Body of pancreas (tissue), 4 donors: ENCODE measurements at regions not wholly inside any gene's neighbourhood (a gene's known extent, or its start where the extent isn't known, plus 50 kb on each side); places are given as distances from the start of the nearest gene placed in this dataset.

Experiments
- ATAC-seq: fragments of 150-250 bp; one replicate; pipeline ENCODE4 v1.9.1; 2016
- DNase-seq, 4 donors: peaks; one replicate each; pipeline ENCODE4 v3.0.0-alpha.2; 2019
- H3K27ac ChIP-seq, 4 donors: fragments of 200-600 bp; sonication (generic); 1 replicate in 3 of 4; 2 replicates in 1 of 4; pipeline versions ENCODE4 v1.5.1 to v1.6.1; 2016 to 2019; ENCODE audit warnings: mild to moderate bottlenecking in 1 of 4, mixed read lengths in 1 of 4, moderate library complexity in 1 of 4
- H3K27me3 ChIP-seq, 2 donors: fragments of 200-600 bp; sonication (generic); one replicate each; pipeline ENCODE4 v1.6.0; 2016; ENCODE audit warnings: mild to moderate bottlenecking in 1 of 2
- H3K36me3 ChIP-seq, 2 donors: fragments of 200-600 bp; sonication (generic); replicated peaks in 1 of 2; 2 replicates each; pipeline ENCODE4 v1.5.1; 2016; ENCODE audit warnings: low read depth in 2 of 2; ENCODE audit not compliant: insufficient read depth in 1 of 2
- H3K4me1 ChIP-seq: fragments of 200-600 bp; sonication (generic); one replicate; pipeline ENCODE4 v1.6.0; 2016
- H3K4me3 ChIP-seq, 2 donors: fragments of 200-600 bp; sonication (generic); 1 replicate in 1 of 2; 2 replicates in 1 of 2; pipeline ENCODE4 v1.5.1; 2016 to 2019
- H3K9me3 ChIP-seq, 3 donors: fragments of 200-600 bp; sonication (generic); 1 replicate in 2 of 3; 2 replicates in 1 of 3; pipeline ENCODE4 v1.5.1; 2016
- CTCF ChIP-seq, 7 experiments: fragments of 450-650 bp in 4 of 7; fragments of 200-600 bp in 3 of 7; sonication (generic) in 3 of 7; IDR thresholded peaks; one replicate each; pipeline ENCODE4 v1.5.1; 2016 to 2019; ENCODE audit warnings: antibody characterized with exemption in 7 of 7
- POLR2A ChIP-seq, 3 donors: fragments of 450-650 bp; IDR thresholded peaks; one replicate each; pipeline ENCODE4 v1.6.1; 2016; ENCODE audit warnings: antibody characterized with exemption in 3 of 3, mild to moderate bottlenecking in 2 of 3
- WGBS, 2 donors: methylation state at CpG; one replicate each; pipeline ENCODE4 v1.1.5; 2017; 5-methylcytosine and 5-hydroxymethylcytosine counted together
- intact Hi-C: fragments of 100-400 bp; cut with DNase I; formaldehyde crosslinking; loops from one replicate; pipeline ENCODE4 v1.15.1; 2023

- no peaks in the 10 kb centered on the region for H3K4me1 ChIP-seq
- H3K27me3 ChIP-seq = no peaks in the 10 kb centered on the region
- no peak overlapping the region for H3K4me3 ChIP-seq
- 45 to 47% methylated on average over 6 of the region's 6 CpGs for WGBS, 2 donors
- no peak overlapping the region for H3K27ac ChIP-seq
- H3K9me3 ChIP-seq = no peaks in the 10 kb centered on the region
- TF ChIP-seq CTCF (IDR thresholded peaks at IDR 0.05) (no peak), POLR2A (IDR thresholded peaks at IDR 0.05) (no peak)
- intact Hi-C loops = no loop called here
- no peaks in the 10 kb centered on the region for H3K36me3 ChIP-seq
- DNase-seq (no peak), ATAC-seq (no peak)
These were observed 161.5 kb downstream of the CCT6B start for GRCh38 chr17:34799751-34800150.

GRCh38 chr17:34798581-34798980 is 162.7 kb downstream of the CCT6B start:
- ATAC-seq (no peak), DNase-seq (no peak)
- no peak overlapping the region for H3K4me3 ChIP-seq
- H3K4me1 ChIP-seq = no peaks in the 10 kb centered on the region
- no peak overlapping the region for H3K27ac ChIP-seq
- no peaks in the 10 kb centered on the region for H3K27me3 ChIP-seq
- H3K36me3 ChIP-seq = no peaks in the 10 kb centered on the region
- no peaks in the 10 kb centered on the region for H3K9me3 ChIP-seq
- TF ChIP-seq CTCF (IDR thresholded peaks at IDR 0.05) (no peak), POLR2A (IDR thresholded peaks at IDR 0.05) (no peak)
- intact Hi-C loops = no loop called here

- 8 to 15% methylated on average over 10 of the region's 10 CpGs for WGBS, 2 donors
- TF ChIP-seq CTCF (IDR thresholded peaks at IDR 0.05) (no peak), POLR2A (IDR thresholded peaks at IDR 0.05) (no peak)
- intact Hi-C loops = no loop called here
- no peaks in the 10 kb centered on the region for H3K9me3 ChIP-seq
- DNase-seq (peak in 2 of 4 donors; percentile 11 to 12), ATAC-seq (no peak)
- H3K4me1 ChIP-seq = no peaks in the 10 kb centered on the region
- H3K36me3 ChIP-seq = no peaks in the 10 kb centered on the region
- no peaks in the 10 kb centered on the region for H3K27me3 ChIP-seq
- no peak overlapping the region for H3K27ac ChIP-seq
- H3K4me3 ChIP-seq = no peak overlapping the region
These were observed 163.5 kb downstream of the CCT6B start for GRCh38 chr17:34797720-34798119.

- no peak for ATAC-seq
- Histone ChIP-seq H3K9me3 (no peaks in the 10 kb centered on the region), H3K4me1 (no peaks in the 10 kb centered on the region), H3K27ac (no peak overlapping the region), H3K36me3 (no peaks in the 10 kb centered on the region), H3K4me3 (no peak overlapping the region), H3K27me3 (no peaks in the 10 kb centered on the region)
- DNase-seq = no peak
- WGBS, 2 donors = 36 to 46% methylated on average over 9 of the region's 9 CpGs
- intact Hi-C loops = no loop called here
- TF ChIP-seq POLR2A (IDR thresholded peaks at IDR 0.05) = no peak
- TF ChIP-seq CTCF (IDR thresholded peaks at IDR 0.05) = no peak
These were observed 167.9 kb downstream of the CCT6B start for GRCh38 chr17:34793231-34793908.

- H3K27ac ChIP-seq = no peak overlapping the region
- no peaks in the 10 kb centered on the region for H3K9me3 ChIP-seq
- no peaks in the 10 kb centered on the region for H3K27me3 ChIP-seq
- DNase-seq (no peak), ATAC-seq (no peak)
- no peaks in the 10 kb centered on the region for H3K4me1 ChIP-seq
- no peaks in the 10 kb centered on the region for H3K36me3 ChIP-seq
- WGBS, 2 donors = 80 to 81% methylated on average over 6 of the region's 6 CpGs
- intact Hi-C loops = no loop called here
- no peak for TF ChIP-seq CTCF (IDR thresholded peaks at IDR 0.05)
- TF ChIP-seq POLR2A (IDR thresholded peaks at IDR 0.05) = no peak
- H3K4me3 ChIP-seq = no peak overlapping the region
These were observed 172.6 kb downstream of the CCT6B start for GRCh38 chr17:34788696-34789095.
